ENCODE measurements at regions not wholly inside any gene's neighbourhood (a gene's known extent, or its start where the extent isn't known, plus 50 kb on each side); places are given as distances from the start of the nearest gene placed in this dataset.

- ATAC-seq, result no peak
- 7% methylated on average over 2 of the region's 2 CpGs for WGBS (ENCODE audit: missing lambda C conversion rate)
- no peaks in the 10 kb centered on the region for H3K4me1 ChIP-seq
- DNase-seq (ENCODE audit: low read depth in 1 of 2, low spot score in 1 of 2), result no peak
- H3K4me3 ChIP-seq, result no peak overlapping the region
- H3K4me2 ChIP-seq, result no peak overlapping the region
- H3K9me3 ChIP-seq, result no peaks in the 10 kb centered on the region
- TF ChIP-seq MAX (IDR thresholded peaks at IDR 0.05), result no peak
- no peak for TF ChIP-seq RCOR1 (IDR thresholded peaks at IDR 0.05; ENCODE audit: low read depth, low read length)
- no peak for TF ChIP-seq PBX3 (IDR thresholded peaks at IDR 0.05)
- TF ChIP-seq MAZ (IDR thresholded peaks at IDR 0.05; ENCODE audit: borderline replicate concordance, low read depth, low read length), result no peak
- no peak for TF ChIP-seq CTCF (IDR thresholded peaks at IDR 0.05)
- TF ChIP-seq HOXB13 (CRISPR knock-in tag; IDR thresholded peaks at IDR 0.05; ENCODE audit: low read depth), result no peak
- TF ChIP-seq NR3C1 (IDR thresholded peaks at IDR 0.05), result no peak
- TF ChIP-seq ELK1 (IDR thresholded peaks at IDR 0.05; ENCODE audit: low read depth, low read length), result no peak
- no peak overlapping the region for H3K27ac ChIP-seq
- POLR2A ChIA-PET, result no interaction called here
- no peak for FAIRE-seq
- CTCF ChIA-PET, result no interaction called here
Observed at GRCh38 chr14:84361476-84361875, 1168.5 kb upstream of the FLRT2 start.

- DNase-seq (ENCODE audit: low read depth in 1 of 2, low spot score in 1 of 2) (no peak), ATAC-seq (no peak), FAIRE-seq (no peak)
- Histone ChIP-seq H3K4me3 (no peak overlapping the region), H3K27ac (no peak overlapping the region), H3K4me1 (no peaks in the 10 kb centered on the region), H3K4me2 (no peak overlapping the region), H3K9me3 (no peaks in the 10 kb centered on the region)
- CTCF ChIA-PET, result no interaction called here
- TF ChIP-seq FOSL2 (IDR thresholded peaks at IDR 0.05) (no peak), FOSL2 (CRISPR knock-in tag; IDR thresholded peaks at IDR 0.05) (peak; percentile 35; the same call in 1 of the 2 replicates), ZSCAN20 (CRISPR knock-in tag; IDR thresholded peaks at IDR 0.05) (no peak), ATOH8 (CRISPR knock-in tag; IDR thresholded peaks at IDR 0.05; ENCODE audit: low read depth) (no peak), CBX2 (IDR thresholded peaks at IDR 0.05; ENCODE audit: borderline replicate concordance, low read depth) (no peak), ZNF302 (CRISPR knock-in tag; IDR thresholded peaks at IDR 0.05) (no peak)
- POLR2A ChIA-PET, result no interaction called here
Observed at GRCh38 chr14:84375235-84375634, 1154.7 kb upstream of the FLRT2 start.

- POLR2A ChIA-PET, result no interaction called here
- 6% methylated on average over 3 of the region's 3 CpGs for WGBS (ENCODE audit: missing lambda C conversion rate)
Observed at GRCh38 chr14:84390010-84390409, 1139.9 kb upstream of the FLRT2 start.

More at GRCh38 chr14:84390010-84390409, 1139.9 kb upstream of the FLRT2 start:
- FAIRE-seq (no peak), DNase-seq (ENCODE audit: low read depth in 1 of 2, low spot score in 1 of 2) (no peak), ATAC-seq (no peak)
- Histone ChIP-seq H3K4me3 (no peak overlapping the region), H3K4me2 (no peak overlapping the region), H3K4me1 (no peaks in the 10 kb centered on the region), H3K9me3 (no peaks in the 10 kb centered on the region), H3K27ac (no peak overlapping the region)
- CTCF ChIA-PET, result no interaction called here
- TF ChIP-seq TP53 (CRISPR knock-in tag; IDR thresholded peaks at IDR 0.05) (no peak), CEBPB (IDR thresholded peaks at IDR 0.05) (no peak), ZSCAN20 (CRISPR knock-in tag; IDR thresholded peaks at IDR 0.05) (no peak), EHMT2 (IDR thresholded peaks at IDR 0.05; ENCODE audit: low read depth) (no peak), PHF8 (IDR thresholded peaks at IDR 0.05; ENCODE audit: borderline replicate concordance, low read depth) (no peak), HES2 (IDR thresholded peaks at IDR 0.05) (no peak), CHD4 (IDR thresholded peaks at IDR 0.05; ENCODE audit: borderline replicate concordance) (no peak), POLR2A (IDR thresholded peaks at IDR 0.05; ENCODE audit: low read length) (no peak), NR3C1 (IDR thresholded peaks at IDR 0.05) (no peak), KDM1A (IDR thresholded peaks at IDR 0.05; ENCODE audit: low read depth) (no peak), MAX (IDR thresholded peaks at IDR 0.05) (no peak), HOXA7 (CRISPR knock-in tag; IDR thresholded peaks at IDR 0.05) (no peak), USF2 (IDR thresholded peaks at IDR 0.05) (no peak), CTCF (IDR thresholded peaks at IDR 0.05) (no peak), HEYL (CRISPR knock-in tag; IDR thresholded peaks at IDR 0.05) (no peak), RCOR1 (IDR thresholded peaks at IDR 0.05; ENCODE audit: low read depth, low read length) (no peak), ZNF302 (CRISPR knock-in tag; IDR thresholded peaks at IDR 0.05) (no peak), NFE2L2 (conservative IDR thresholded peaks at IDR 0.05; ENCODE audit: low read length) (no peak)
